DOHH2 (cell line): ENCODE measurements at regions not wholly inside any gene's neighbourhood (a gene's known extent, or its start where the extent isn't known, plus 50 kb on each side); places are given as distances from the start of the nearest gene placed in this dataset.

ENCODE experiments used
- H3F3A ChIP-seq: fragments of 200-600 bp; sonication (generic), shearing (Covaris generic); 2 replicates; pipeline ENCODE4 v1.6.0; 2016; ENCODE audit warnings: antibody characterized with exemption, mild to moderate bottlenecking; ENCODE audit not compliant: control insufficient read depth, insufficient read depth
- H3K27ac ChIP-seq: fragments of 200-600 bp; sonication (generic); 2 replicates; pipeline ENCODE4 v1.5.1; 2014; ENCODE audit warnings: low read depth, mild to moderate bottlenecking, low read length, moderate library complexity
- H3K27me3 ChIP-seq: fragments of 200-600 bp; sonication (generic); 2 replicates; pipeline ENCODE4 v1.6.1; 2014; ENCODE audit warnings: mild to moderate bottlenecking, low read length, mixed read lengths; ENCODE audit not compliant: control insufficient read depth
- H3K36me3 ChIP-seq: fragments of 200-600 bp; sonication (generic); 2 replicates; pipeline ENCODE4 v1.6.1; 2014; ENCODE audit warnings: mild to moderate bottlenecking, low read length, moderate library complexity, mixed read lengths; ENCODE audit not compliant: control insufficient read depth
- H3K4me1 ChIP-seq: fragments of 200-600 bp; sonication (generic); 2 replicates; pipeline ENCODE4 v1.6.1; 2014; ENCODE audit warnings: mild to moderate bottlenecking, low read length, mixed read lengths; ENCODE audit not compliant: control insufficient read depth
- H3K4me2 ChIP-seq: fragments of 200-600 bp; sonication (generic); 2 replicates; pipeline ENCODE4 v1.6.0; 2014; ENCODE audit warnings: mild to moderate bottlenecking, low read length, moderate library complexity
- H3K4me3 ChIP-seq: fragments of 200-600 bp; sonication (generic); 2 replicates; pipeline ENCODE4 v1.5.1; 2014; ENCODE audit warnings: mild to moderate bottlenecking, low read length, mixed read lengths
- H3K79me2 ChIP-seq: fragments of 200-600 bp; sonication (generic); 2 replicates; pipeline ENCODE4 v1.6.1; 2014; ENCODE audit warnings: mild to moderate bottlenecking, low read length, mixed read lengths; ENCODE audit not compliant: control insufficient read depth
- H3K9me2 ChIP-seq: fragments of 200-600 bp; sonication (generic); replicated peaks from 2 replicates; pipeline ENCODE4 v1.6.1; 2014; ENCODE audit warnings: mild to moderate bottlenecking, low read length, mixed read lengths; ENCODE audit not compliant: control insufficient read depth
- H3K9me3 ChIP-seq: fragments of 200-600 bp; sonication (generic); 2 replicates; pipeline ENCODE4 v1.6.1; 2014; ENCODE audit warnings: antibody characterized with exemption, low read length, mixed read lengths; ENCODE audit not compliant: control insufficient read depth, insufficient read depth
- H4K20me1 ChIP-seq: fragments of 200-600 bp; sonication (generic); 2 replicates; pipeline ENCODE4 v1.6.0; 2014; ENCODE audit warnings: low read depth, mild to moderate bottlenecking, antibody characterized with exemption, low read length, moderate library complexity; ENCODE audit not compliant: control insufficient read depth, insufficient read depth
- EZH2phosphoT487 ChIP-seq: fragments of 200-600 bp; sonication (generic); IDR thresholded peaks from 2 replicates; pipeline ENCODE4 v1.6.1; 2017; ENCODE audit warnings: borderline replicate concordance, mild to moderate bottlenecking, antibody characterized with exemption, low read length, moderate library complexity, mixed read lengths
- TF ChIP-seq, protein P1 (sequence below): fragments of 200-600 bp; sonication (generic); IDR thresholded peaks from one replicate; pipeline ENCODE4 v1.5.1; 2014; ENCODE audit warnings: antibody characterized with exemption, mild to moderate bottlenecking, low read depth, low read length; ENCODE audit not compliant: poor library complexity, severe bottlenecking

DNA sequence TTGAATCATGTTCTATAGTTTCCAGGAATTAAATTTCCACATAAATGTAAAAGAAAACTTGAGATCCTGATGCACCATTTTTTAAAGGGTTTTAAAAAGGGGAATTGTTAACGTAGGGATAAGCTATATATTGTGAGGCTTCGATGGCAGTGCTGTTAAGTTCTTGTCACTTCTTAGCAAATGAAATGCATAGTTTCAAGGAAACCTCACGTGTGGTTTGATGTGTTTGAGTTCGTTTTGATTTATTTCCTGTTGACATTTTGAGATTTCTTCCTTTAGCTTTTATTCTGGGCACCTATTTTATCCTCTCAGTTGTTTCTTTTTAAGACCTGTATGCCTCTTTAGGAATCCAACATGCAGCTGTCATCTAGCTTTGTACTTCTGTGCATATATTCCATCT lies 301.0 kb downstream of the DOCK8 start:
- H3K4me3 ChIP-seq, result no peak overlapping the region
- H3K27ac ChIP-seq, result no peak overlapping the region
- no peak for TF ChIP-seq EZH2phosphoT487
- TF ChIP-seq, protein P1, sequence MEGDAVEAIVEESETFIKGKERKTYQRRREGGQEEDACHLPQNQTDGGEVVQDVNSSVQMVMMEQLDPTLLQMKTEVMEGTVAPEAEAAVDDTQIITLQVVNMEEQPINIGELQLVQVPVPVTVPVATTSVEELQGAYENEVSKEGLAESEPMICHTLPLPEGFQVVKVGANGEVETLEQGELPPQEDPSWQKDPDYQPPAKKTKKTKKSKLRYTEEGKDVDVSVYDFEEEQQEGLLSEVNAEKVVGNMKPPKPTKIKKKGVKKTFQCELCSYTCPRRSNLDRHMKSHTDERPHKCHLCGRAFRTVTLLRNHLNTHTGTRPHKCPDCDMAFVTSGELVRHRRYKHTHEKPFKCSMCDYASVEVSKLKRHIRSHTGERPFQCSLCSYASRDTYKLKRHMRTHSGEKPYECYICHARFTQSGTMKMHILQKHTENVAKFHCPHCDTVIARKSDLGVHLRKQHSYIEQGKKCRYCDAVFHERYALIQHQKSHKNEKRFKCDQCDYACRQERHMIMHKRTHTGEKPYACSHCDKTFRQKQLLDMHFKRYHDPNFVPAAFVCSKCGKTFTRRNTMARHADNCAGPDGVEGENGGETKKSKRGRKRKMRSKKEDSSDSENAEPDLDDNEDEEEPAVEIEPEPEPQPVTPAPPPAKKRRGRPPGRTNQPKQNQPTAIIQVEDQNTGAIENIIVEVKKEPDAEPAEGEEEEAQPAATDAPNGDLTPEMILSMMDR, result no peak
- H3K79me2 ChIP-seq, result peaks cover 100% of the 10 kb centered on the region
- H3K36me3 ChIP-seq, result peaks cover 64% of the 10 kb centered on the region
- peaks cover 52% of the 10 kb centered on the region for H3K4me1 ChIP-seq
- H3K9me2 ChIP-seq, result no peaks in the 10 kb centered on the region
- H3K27me3 ChIP-seq, result no peaks in the 10 kb centered on the region
- no peaks in the 10 kb centered on the region for H3K9me3 ChIP-seq
- H3K4me2 ChIP-seq, result no peak overlapping the region
- H4K20me1 ChIP-seq, result peaks cover 12% of the 10 kb centered on the region; the same call in 1 of the 2 replicates
- H3F3A ChIP-seq, result 0 out of 2 replicates have a peak, but pooled peaks cover 2% of the 10 kb centered on the region

DNA sequence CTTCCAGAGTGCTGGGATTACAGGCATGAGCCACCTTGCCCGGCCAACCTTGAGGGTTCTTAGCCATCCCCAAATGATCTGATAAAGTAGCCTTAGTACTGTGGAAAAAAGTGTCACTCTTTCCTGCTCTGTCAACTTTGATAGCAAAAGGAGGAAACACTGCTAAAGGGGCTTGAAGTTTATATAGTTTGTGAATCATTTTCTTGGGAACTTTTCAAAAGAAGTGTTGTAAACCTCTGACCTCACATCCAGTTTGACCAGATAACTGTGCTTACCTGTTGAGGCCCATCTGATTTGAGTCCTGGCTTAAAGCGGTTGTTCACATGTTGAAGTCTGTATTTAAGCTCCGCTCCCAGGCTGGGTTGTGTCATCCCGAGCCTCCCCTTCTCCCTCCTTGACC lies 303.3 kb downstream of the DOCK8 start:
- peaks cover 47% of the 10 kb centered on the region for H3K36me3 ChIP-seq
- TF ChIP-seq, protein P1, result no peak
- TF ChIP-seq EZH2phosphoT487, result no peak
- no peaks in the 10 kb centered on the region for H3K27me3 ChIP-seq
- H3F3A ChIP-seq, result 0 out of 2 replicates have a peak, but pooled peaks cover 2% of the 10 kb centered on the region
- H3K79me2 ChIP-seq, result peaks cover 100% of the 10 kb centered on the region
- H3K4me3 ChIP-seq, result no peak overlapping the region
- no peak overlapping the region for H3K4me2 ChIP-seq
- no peak overlapping the region for H3K27ac ChIP-seq
- H4K20me1 ChIP-seq, result peaks cover 21% of the 10 kb centered on the region
- no peaks in the 10 kb centered on the region for H3K9me3 ChIP-seq
- H3K9me2 ChIP-seq, result no peaks in the 10 kb centered on the region
- H3K4me1 ChIP-seq, result peaks cover 32% of the 10 kb centered on the region

DNA sequence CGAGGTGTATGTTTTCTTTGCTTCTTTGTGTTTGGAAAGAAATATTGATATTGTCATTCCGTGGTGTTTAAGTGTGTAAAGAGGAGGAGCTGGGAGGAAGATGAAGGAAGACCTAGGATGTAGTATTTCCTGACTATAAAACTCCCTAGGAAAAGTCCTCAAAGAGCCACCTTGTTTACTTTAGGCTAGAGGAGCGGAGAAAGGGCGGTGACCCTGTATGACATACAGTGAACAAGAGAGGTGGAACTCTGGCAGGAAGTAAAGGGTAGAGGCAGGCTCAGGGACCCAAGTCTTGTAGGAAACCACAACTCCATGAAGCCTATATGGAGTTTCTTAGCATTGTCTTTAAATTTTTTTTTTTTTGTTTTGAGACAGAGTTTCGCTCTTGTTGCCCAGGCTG lies 303.9 kb downstream of the DOCK8 start:
- H3K27ac ChIP-seq, result no peak overlapping the region
- no peaks in the 10 kb centered on the region for H3K9me3 ChIP-seq
- peaks cover 100% of the 10 kb centered on the region for H3K79me2 ChIP-seq
- H3F3A ChIP-seq, result no peaks in the 10 kb centered on the region
- H4K20me1 ChIP-seq, result peaks cover 22% of the 10 kb centered on the region
- TF ChIP-seq, protein P1, result no peak
- no peak for TF ChIP-seq EZH2phosphoT487
- H3K4me3 ChIP-seq, result no peak overlapping the region
- peaks cover 26% of the 10 kb centered on the region for H3K4me1 ChIP-seq
- H3K27me3 ChIP-seq, result no peaks in the 10 kb centered on the region
- H3K4me2 ChIP-seq, result no peak overlapping the region
- no peaks in the 10 kb centered on the region for H3K9me2 ChIP-seq
- peaks cover 45% of the 10 kb centered on the region for H3K36me3 ChIP-seq
